Fibroblast of villous mesenchyme (primary cell): ENCODE measurements at regions not wholly inside any gene's neighbourhood (a gene's known extent, or its start where the extent isn't known, plus 50 kb on each side); places are given as distances from the start of the nearest gene placed in this dataset.
"Not testable (repeated sequence)": the region's sequence is repeated elsewhere in the genome, so short reads cannot be mapped to it uniquely, and the experiment has no call there.

Experiments used
- DNase-seq: peaks from one replicate; pipeline ENCODE4 v3.0.0-alpha.2; 2010; ENCODE audit warnings: low read depth
- H3K4me3 ChIP-seq: 2 replicates; pipeline ENCODE4 v1.5.1; 2011; ENCODE audit warnings: low read depth, mild to moderate bottlenecking, low read length
- TF ChIP-seq, protein P1 (sequence below): IDR thresholded peaks from 2 replicates; pipeline ENCODE4 v1.5.1; 2012; ENCODE audit warnings: low read depth, mild to moderate bottlenecking, low read length; ENCODE audit not compliant: insufficient read depth

- H3K4me3 ChIP-seq = no peak overlapping the region
- TF ChIP-seq, protein P1, sequence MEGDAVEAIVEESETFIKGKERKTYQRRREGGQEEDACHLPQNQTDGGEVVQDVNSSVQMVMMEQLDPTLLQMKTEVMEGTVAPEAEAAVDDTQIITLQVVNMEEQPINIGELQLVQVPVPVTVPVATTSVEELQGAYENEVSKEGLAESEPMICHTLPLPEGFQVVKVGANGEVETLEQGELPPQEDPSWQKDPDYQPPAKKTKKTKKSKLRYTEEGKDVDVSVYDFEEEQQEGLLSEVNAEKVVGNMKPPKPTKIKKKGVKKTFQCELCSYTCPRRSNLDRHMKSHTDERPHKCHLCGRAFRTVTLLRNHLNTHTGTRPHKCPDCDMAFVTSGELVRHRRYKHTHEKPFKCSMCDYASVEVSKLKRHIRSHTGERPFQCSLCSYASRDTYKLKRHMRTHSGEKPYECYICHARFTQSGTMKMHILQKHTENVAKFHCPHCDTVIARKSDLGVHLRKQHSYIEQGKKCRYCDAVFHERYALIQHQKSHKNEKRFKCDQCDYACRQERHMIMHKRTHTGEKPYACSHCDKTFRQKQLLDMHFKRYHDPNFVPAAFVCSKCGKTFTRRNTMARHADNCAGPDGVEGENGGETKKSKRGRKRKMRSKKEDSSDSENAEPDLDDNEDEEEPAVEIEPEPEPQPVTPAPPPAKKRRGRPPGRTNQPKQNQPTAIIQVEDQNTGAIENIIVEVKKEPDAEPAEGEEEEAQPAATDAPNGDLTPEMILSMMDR = no peak
- DNase-seq = no peak
These were observed 479.6 kb downstream of the TMEM135 start for GRCh38 chr11:87517351-87517750.

DNA sequence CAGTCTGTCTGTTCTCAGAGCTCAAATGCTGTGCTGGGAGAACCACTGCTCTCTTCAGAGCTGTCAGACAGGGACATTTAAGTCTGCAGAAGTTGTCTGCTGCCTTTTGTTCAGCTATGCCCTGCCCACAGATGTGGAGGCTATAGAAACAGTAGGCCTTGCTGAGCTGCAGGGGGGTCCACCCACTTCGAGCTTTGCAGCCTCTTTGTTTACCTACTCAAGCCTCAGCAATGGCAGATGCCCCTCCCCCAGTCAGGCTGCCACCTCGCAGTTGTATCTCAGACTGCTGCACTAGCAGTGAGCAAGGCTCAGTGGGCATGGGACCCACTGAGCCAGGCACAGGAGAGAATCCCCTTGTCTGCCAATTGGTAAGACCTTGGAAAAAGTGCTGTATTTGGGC is 470.0 kb downstream of the TMEM135 start:
- not testable (repeated sequence) for DNase-seq, H3K4me3 ChIP-seq

- H3K4me3 ChIP-seq, DNase-seq: not testable (repeated sequence)
These were observed 469.2 kb downstream of the TMEM135 start for GRCh38 chr11:87506946-87507345.

GRCh38 chr11:87501388-87501787 is 463.7 kb downstream of the TMEM135 start:
- TF ChIP-seq, protein P1 = no peak
- H3K4me3 ChIP-seq = no peak overlapping the region
- no peak for DNase-seq

DNA sequence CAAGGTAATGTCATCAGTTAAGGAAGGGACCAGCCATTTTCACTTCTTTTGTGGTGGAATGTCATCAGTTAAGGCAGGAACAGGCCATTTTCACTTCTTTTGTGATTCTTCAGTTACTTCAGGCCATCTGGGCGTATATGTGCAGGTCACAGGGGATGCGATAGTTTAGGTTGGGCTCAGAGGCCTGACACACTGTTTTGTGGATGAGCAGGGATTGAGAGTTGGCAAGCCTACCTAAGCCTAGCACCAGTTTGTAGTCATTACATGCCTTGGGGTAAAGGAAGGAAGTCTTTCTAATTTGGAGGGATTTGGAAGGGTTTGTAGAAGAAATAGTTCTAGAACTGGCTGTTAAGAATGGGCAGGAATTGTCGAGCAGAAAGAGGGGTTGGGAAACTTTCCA is 457.2 kb downstream of the TMEM135 start:
- DNase-seq, H3K4me3 ChIP-seq: not testable (repeated sequence)

DNA sequence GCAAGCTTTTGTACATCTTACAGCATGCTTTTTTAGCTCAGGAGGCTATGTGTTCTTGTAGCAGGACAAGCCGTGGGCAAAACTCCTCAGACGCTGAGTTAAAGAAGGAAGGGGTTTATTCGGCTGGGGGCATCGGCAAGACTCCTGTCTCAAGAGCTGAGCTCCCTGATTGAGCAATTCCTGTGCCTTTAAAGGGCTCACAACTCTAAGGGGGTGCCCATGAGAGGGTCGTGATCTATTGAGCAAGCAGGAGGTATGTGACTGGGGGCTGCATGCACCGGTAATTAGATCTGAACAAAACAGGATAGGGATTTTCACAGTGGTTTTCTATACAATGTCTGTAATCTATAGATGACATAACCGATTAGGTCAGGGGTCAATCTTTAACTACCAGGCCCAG is 456.3 kb downstream of the TMEM135 start:
- not testable (repeated sequence) for DNase-seq, H3K4me3 ChIP-seq

DNA sequence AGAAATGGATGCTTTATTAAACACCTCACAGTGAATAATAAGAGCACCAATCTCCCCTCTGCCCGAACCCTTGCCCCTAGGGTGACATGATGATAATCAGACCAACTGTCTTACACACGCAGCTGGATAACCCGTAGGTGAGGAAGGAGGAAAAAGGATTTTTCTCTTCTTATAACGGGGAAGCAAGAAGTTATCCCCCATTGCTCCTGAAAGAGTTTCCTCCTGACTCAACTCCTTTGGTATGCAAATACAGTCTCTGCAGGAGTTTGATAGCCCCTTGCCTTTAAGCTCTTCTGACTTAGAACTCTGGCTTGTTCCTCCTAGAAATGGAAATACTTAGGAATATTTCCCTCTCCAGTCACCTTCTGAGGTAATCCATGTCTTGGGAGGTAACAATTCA is 455.8 kb downstream of the TMEM135 start:
- no peak for DNase-seq
- H3K4me3 ChIP-seq = no peak overlapping the region
- TF ChIP-seq, protein P1 = no peak

DNA sequence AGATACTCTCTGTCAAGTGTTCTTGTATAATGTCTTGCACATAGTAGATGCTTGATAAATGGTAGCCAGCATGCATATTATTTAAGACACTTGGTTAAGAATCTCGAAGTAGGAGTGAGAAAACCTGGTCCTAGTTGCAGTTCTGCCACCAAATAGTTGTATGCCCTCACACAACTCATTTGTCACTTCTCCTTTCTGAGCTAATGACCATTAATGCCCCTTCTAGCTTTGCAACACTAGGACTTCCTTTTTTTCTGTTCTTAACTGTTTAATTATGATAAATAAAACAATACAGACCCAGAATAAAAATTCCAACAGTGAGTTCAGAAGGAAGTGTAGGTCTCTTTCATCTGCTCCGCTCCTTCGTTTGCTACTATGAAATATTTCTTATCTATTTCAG is 453.6 kb downstream of the TMEM135 start:
- H3K4me3 ChIP-seq = no peak overlapping the region
- TF ChIP-seq, protein P1 = no peak
- no peak for DNase-seq

- TF ChIP-seq, protein P1 = no peak
- DNase-seq = no peak
- no peak overlapping the region for H3K4me3 ChIP-seq
These were observed 452.9 kb downstream of the TMEM135 start for GRCh38 chr11:87490671-87491070.
